Colonic mucosa (tissue), 4 donors: ENCODE measurements at regions not wholly inside any gene's neighbourhood (a gene's known extent, or its start where the extent isn't known, plus 50 kb on each side); places are given as distances from the start of the nearest gene placed in this dataset.

Source experiments
- DNase-seq: peaks from one replicate; pipeline ENCODE4 v3.0.0-alpha.2; 2020
- H3K27ac ChIP-seq: fragments of 200-600 bp; one replicate; pipeline ENCODE4 v1.8.0; 2021
- H3K27me3 ChIP-seq: fragments of 200-600 bp; one replicate; pipeline ENCODE4 v1.8.0; 2021
- H3K36me3 ChIP-seq: fragments of 200-600 bp; one replicate; pipeline ENCODE4 v1.8.0; 2021
- H3K4me1 ChIP-seq: fragments of 200-600 bp; one replicate; pipeline ENCODE4 v1.8.0; 2021; ENCODE audit warnings: mild to moderate bottlenecking
- H3K4me3 ChIP-seq: fragments of 200-600 bp; one replicate; pipeline ENCODE4 v1.8.0; 2021
- H3K9ac ChIP-seq, 2 donors: one replicate each; pipeline ENCODE4 v1.7.0; 2013; ENCODE audit warnings: control low read depth in 2 of 2, low read depth in 2 of 2, low read length in 2 of 2
- H3K9me3 ChIP-seq: fragments of 200-600 bp; one replicate; pipeline ENCODE4 v1.8.0; 2021
- CTCF ChIP-seq: fragments of 200-600 bp; IDR thresholded peaks from one replicate; pipeline ENCODE4 v1.8.0; 2022; ENCODE audit warnings: antibody characterized with exemption, mild to moderate bottlenecking
- intact Hi-C: fragments of 100-400 bp; cut with DNase I; formaldehyde crosslinking; loops from one replicate; pipeline ENCODE4 v1.14.1; 2022
- donor health status: healthy.
- donor health status: DM: no; HTN: no; CAD: no.
- donor health status: DM: no; HTN: no; CAD: no.

- intact Hi-C loops, result no loop called here
- no peak overlapping the region for H3K27ac ChIP-seq
- no peak for DNase-seq
- no peaks in the 10 kb centered on the region for H3K36me3 ChIP-seq
- no peaks in the 10 kb centered on the region for H3K27me3 ChIP-seq
- no peaks in the 10 kb centered on the region for H3K9me3 ChIP-seq
- H3K9ac ChIP-seq, result no peak overlapping the region
- no peak for TF ChIP-seq CTCF
- no peaks in the 10 kb centered on the region for H3K4me1 ChIP-seq
- no peak overlapping the region for H3K4me3 ChIP-seq
Observed at GRCh38 chr5:117999939-118000549, 988.3 kb downstream of the DTWD2 start.

GRCh38 chr5:117982691-117983090 lies 1005.7 kb downstream of the DTWD2 start:
- Histone ChIP-seq H3K36me3 (no peaks in the 10 kb centered on the region), H3K4me3 (no peak overlapping the region), H3K27me3 (no peaks in the 10 kb centered on the region), H3K9me3 (no peaks in the 10 kb centered on the region), H3K27ac (no peak overlapping the region), H3K4me1 (no peaks in the 10 kb centered on the region), H3K9ac (no peak overlapping the region)
- intact Hi-C loops, result no loop called here
- DNase-seq, result no peak
- no peak for TF ChIP-seq CTCF

- no peaks in the 10 kb centered on the region for H3K4me1 ChIP-seq
- H3K27ac ChIP-seq, result no peak overlapping the region
- no peaks in the 10 kb centered on the region for H3K27me3 ChIP-seq
- no peaks in the 10 kb centered on the region for H3K36me3 ChIP-seq
- TF ChIP-seq CTCF, result no peak
- DNase-seq, result no peak
- no peak overlapping the region for H3K9ac ChIP-seq
- no peaks in the 10 kb centered on the region for H3K9me3 ChIP-seq
- H3K4me3 ChIP-seq, result no peak overlapping the region
- intact Hi-C loops, result no loop called here
Observed at GRCh38 chr5:117973785-117974184, 1014.6 kb downstream of the DTWD2 start.

GRCh38 chr5:117955831-117956230 lies 1032.5 kb downstream of the DTWD2 start:
- no peaks in the 10 kb centered on the region for H3K4me1 ChIP-seq
- no peak for DNase-seq
- H3K27ac ChIP-seq, result no peak overlapping the region
- no peak for TF ChIP-seq CTCF
- H3K36me3 ChIP-seq, result no peaks in the 10 kb centered on the region
- no peaks in the 10 kb centered on the region for H3K9me3 ChIP-seq
- no peak overlapping the region for H3K9ac ChIP-seq
- no peak overlapping the region for H3K4me3 ChIP-seq
- no peaks in the 10 kb centered on the region for H3K27me3 ChIP-seq
- intact Hi-C loops, result no loop called here

- DNase-seq, result no peak
- no peak overlapping the region for H3K9ac ChIP-seq
- H3K9me3 ChIP-seq, result no peaks in the 10 kb centered on the region
- H3K4me3 ChIP-seq, result no peak overlapping the region
- no peak overlapping the region for H3K27ac ChIP-seq
- H3K36me3 ChIP-seq, result no peaks in the 10 kb centered on the region
- H3K4me1 ChIP-seq, result no peaks in the 10 kb centered on the region
- intact Hi-C loops, result no loop called here
- H3K27me3 ChIP-seq, result no peaks in the 10 kb centered on the region
- no peak for TF ChIP-seq CTCF
Observed at GRCh38 chr5:117954331-117954730, 1034.0 kb downstream of the DTWD2 start.
